Mesenchymal stem cell (in vitro differentiated cells and primary cell): ENCODE measurements at regions not wholly inside any gene's neighbourhood (a gene's known extent, or its start where the extent isn't known, plus 50 kb on each side); places are given as distances from the start of the nearest gene placed in this dataset.
"Not testable (repeated sequence)": the region's sequence is repeated elsewhere in the genome, so short reads cannot be mapped to it uniquely, and the experiment has no call there.

Source experiments
- DNase-seq: peaks from one replicate; pipeline ENCODE4 v3.0.0-alpha.2; 2013
- H2AFZ ChIP-seq: one replicate; pipeline ENCODE4 v1.6.1; 2013; ENCODE audit warnings: low read depth, mild to moderate bottlenecking, control low read depth, inconsistent platforms, low read length, moderate library complexity
- H2AK5ac ChIP-seq: 2 replicates; pipeline ENCODE4 v1.6.1; 2013; ENCODE audit warnings: low read length, moderate library complexity, mild to moderate bottlenecking, inconsistent platforms; ENCODE audit not compliant: severe bottlenecking
- H2BK120ac ChIP-seq: one replicate; pipeline ENCODE4 v1.6.1; 2013; ENCODE audit warnings: low read depth, mild to moderate bottlenecking, inconsistent platforms, low read length, moderate library complexity
- H2BK12ac ChIP-seq, 2 experiments: one replicate each; pipeline ENCODE4 v1.6.1; 2013; ENCODE audit warnings: inconsistent platforms in 2 of 2, low read length in 2 of 2, mild to moderate bottlenecking in 2 of 2, moderate library complexity in 2 of 2, control low read depth in 1 of 2
- H2BK15ac ChIP-seq: one replicate; pipeline ENCODE4 v1.6.1; 2013; ENCODE audit warnings: mild to moderate bottlenecking, low read depth, inconsistent platforms; ENCODE audit not compliant: poor library complexity, severe bottlenecking
- H2BK5ac ChIP-seq: 2 replicates; pipeline ENCODE4 v1.6.1; 2013; ENCODE audit warnings: low read depth, mild to moderate bottlenecking, low read length, control low read depth, inconsistent platforms; ENCODE audit not compliant: poor library complexity, severe bottlenecking
- H3K14ac ChIP-seq, 2 experiments: one replicate each; pipeline ENCODE4 v1.6.1; 2013; ENCODE audit warnings: inconsistent platforms in 2 of 2, low read length in 2 of 2, control low read depth in 1 of 2, mild to moderate bottlenecking in 1 of 2, moderate library complexity in 1 of 2
- H3K18ac ChIP-seq, 2 experiments: one replicate each; pipeline ENCODE4 v1.6.1; 2013; ENCODE audit warnings: inconsistent platforms in 2 of 2, low read length in 2 of 2, control low read depth in 1 of 2, low read depth in 1 of 2, mild to moderate bottlenecking in 1 of 2
- H3K23ac ChIP-seq, 2 experiments: one replicate each; pipeline ENCODE4 v1.6.1; 2013; ENCODE audit warnings: inconsistent platforms in 2 of 2, low read length in 2 of 2, mild to moderate bottlenecking in 2 of 2, moderate library complexity in 2 of 2, control low read depth in 1 of 2
- H3K27ac ChIP-seq: 2 replicates; pipeline ENCODE4 v1.5.1; 2013; ENCODE audit warnings: mild to moderate bottlenecking, moderate library complexity, low read length, control low read depth, inconsistent platforms; ENCODE audit not compliant: poor library complexity, severe bottlenecking
- H3K27me3 ChIP-seq, 2 experiments: 2 replicates each; pipeline versions ENCODE4 v1.6.1 to v1.7.0; 2013; ENCODE audit warnings: low read length in 2 of 2, mild to moderate bottlenecking in 2 of 2, moderate library complexity in 2 of 2, control low read depth in 1 of 2, inconsistent platforms in 1 of 2; ENCODE audit not compliant: control insufficient read depth in 1 of 2, insufficient read depth in 1 of 2
- H3K36me3 ChIP-seq, 2 experiments: 2 replicates each; pipeline versions ENCODE4 v1.6.1 to v1.7.0; 2013; ENCODE audit warnings: low read length in 2 of 2, control low read depth in 1 of 2, inconsistent platforms in 1 of 2, low read depth in 1 of 2, mild to moderate bottlenecking in 1 of 2; ENCODE audit not compliant: insufficient read depth in 2 of 2, control insufficient read depth in 1 of 2
- H3K4ac ChIP-seq, 2 experiments: one replicate each; pipeline ENCODE4 v1.6.1; 2013; ENCODE audit warnings: inconsistent platforms in 2 of 2, low read length in 2 of 2, mild to moderate bottlenecking in 2 of 2, moderate library complexity in 2 of 2, control low read depth in 1 of 2, low read depth in 1 of 2
- H3K4me1 ChIP-seq: 2 replicates; pipeline ENCODE4 v1.6.1; 2013; ENCODE audit warnings: low read depth, low read length, control low read depth; ENCODE audit not compliant: control insufficient read depth, insufficient read depth
- H3K4me2 ChIP-seq: 2 replicates; pipeline ENCODE4 v1.6.1; 2013; ENCODE audit warnings: low read length, mild to moderate bottlenecking, inconsistent platforms; ENCODE audit not compliant: poor library complexity, severe bottlenecking
- H3K4me3 ChIP-seq, 2 experiments: 2 replicates each; pipeline versions ENCODE4 v1.5.1 to v1.7.0; 2013; ENCODE audit warnings: low read length in 2 of 2, mild to moderate bottlenecking in 2 of 2, control low read depth in 1 of 2, low read depth in 1 of 2; ENCODE audit not compliant: insufficient read depth in 1 of 2
- H3K79me1 ChIP-seq: replicated peaks from 2 replicates; pipeline ENCODE4 v1.6.1; 2013; ENCODE audit warnings: mild to moderate bottlenecking, control low read depth, low read length, inconsistent platforms; ENCODE audit not compliant: poor library complexity, severe bottlenecking
- H3K9ac ChIP-seq: 2 replicates; pipeline ENCODE4 v1.7.0; 2013; ENCODE audit warnings: mild to moderate bottlenecking, low read length, moderate library complexity
- H3K9me3 ChIP-seq: 2 replicates; pipeline ENCODE4 v1.7.0; 2013; ENCODE audit warnings: mild to moderate bottlenecking, low read length; ENCODE audit not compliant: control insufficient read depth
- H4K8ac ChIP-seq: one replicate; pipeline ENCODE4 v1.6.1; 2013; ENCODE audit warnings: inconsistent platforms, mild to moderate bottlenecking, low read length, moderate library complexity
- H4K91ac ChIP-seq: one replicate; pipeline ENCODE4 v1.6.1; 2013; ENCODE audit warnings: mild to moderate bottlenecking, low read length, inconsistent platforms
- WGBS: methylation state at CpG from one replicate; pipeline ENCODE4 v1.1.7; 2013; ENCODE audit warnings: mixed read lengths; 5-methylcytosine and 5-hydroxymethylcytosine counted together

GRCh38 chr14:97804056-97804455 lies 1006.9 kb downstream of the VRK1 start:
- no peak overlapping the region for H2BK12ac ChIP-seq

DNA sequence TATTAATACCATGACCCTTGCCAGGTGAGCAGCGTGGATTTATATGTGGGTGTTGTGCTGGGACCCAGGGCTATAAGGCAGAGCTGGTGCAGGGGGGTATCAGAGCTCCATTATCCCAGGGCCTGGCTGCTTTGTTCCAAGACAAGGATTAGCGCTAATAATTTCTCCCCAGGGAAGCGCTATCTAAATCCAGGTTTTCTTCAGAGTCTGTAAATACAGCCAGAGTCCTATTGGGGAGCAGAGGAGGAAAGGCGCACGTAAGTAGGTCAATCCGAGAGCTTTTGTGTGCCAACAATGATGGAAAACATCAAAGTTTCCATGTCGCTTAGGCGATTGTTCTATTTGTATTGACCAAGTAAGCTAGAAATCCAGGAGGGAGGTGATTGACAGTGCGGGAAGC lies 1009.7 kb downstream of the VRK1 start:
- Histone ChIP-seq H2BK15ac (no peak overlapping the region), H3K27me3 (no peaks in the 10 kb centered on the region)

More at GRCh38 chr14:97804056-97804455, 1006.9 kb downstream of the VRK1 start:
- Histone ChIP-seq H3K14ac (no peak overlapping the region), H3K27ac (no peak overlapping the region), H2BK120ac (no peak overlapping the region), H2AFZ (no peak overlapping the region), H4K91ac (no peak overlapping the region), H3K9ac (no peak overlapping the region), H3K4ac (no peak overlapping the region), H3K4me3 (no peak overlapping the region), H3K23ac (no peak overlapping the region), H2AK5ac (no peak overlapping the region), H3K36me3 (no peaks in the 10 kb centered on the region), H2BK15ac (no peak overlapping the region), H3K27me3 (no peaks in the 10 kb centered on the region), H3K9me3 (no peaks in the 10 kb centered on the region), H3K4me2 (no peak overlapping the region), H3K79me1 (no peaks in the 10 kb centered on the region), H4K8ac (no peak overlapping the region), H3K4me1 (no peaks in the 10 kb centered on the region), H2BK5ac (no peak overlapping the region), H3K18ac (no peak overlapping the region)
- no peak for DNase-seq
- WGBS, result 100% methylated on average over 2 of the region's 2 CpGs

DNA sequence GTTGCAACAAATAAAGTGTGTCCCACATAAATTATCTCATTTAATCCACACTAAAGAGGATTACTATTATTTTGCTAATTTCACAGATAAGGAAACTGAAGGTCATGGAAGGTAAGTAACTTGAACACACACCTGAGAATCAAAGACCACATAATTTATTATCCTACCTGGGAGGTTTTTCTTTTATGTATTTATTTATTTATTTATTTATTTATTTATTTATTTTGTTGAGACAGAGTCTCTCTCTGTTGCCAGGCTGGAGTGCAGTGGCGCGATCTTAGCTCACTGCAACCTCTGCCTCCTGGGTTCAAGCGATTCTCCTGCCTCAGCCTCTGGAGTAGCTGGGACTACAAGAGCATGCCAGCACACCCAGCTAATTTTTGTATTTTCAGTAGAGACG lies 1011.4 kb downstream of the VRK1 start:
- H4K91ac ChIP-seq, H3K4ac ChIP-seq, H3K9me3 ChIP-seq, H3K4me3 ChIP-seq, H4K8ac ChIP-seq, H3K36me3 ChIP-seq, H3K27me3 ChIP-seq, H3K9ac ChIP-seq, H3K27ac ChIP-seq, H2AK5ac ChIP-seq, DNase-seq, H3K79me1 ChIP-seq, H3K23ac ChIP-seq, H3K4me1 ChIP-seq, H2BK12ac ChIP-seq, H2AFZ ChIP-seq, H2BK5ac ChIP-seq, H3K18ac ChIP-seq, H2BK120ac ChIP-seq, H3K14ac ChIP-seq, H3K4me2 ChIP-seq, H2BK15ac ChIP-seq: not testable (repeated sequence)
- WGBS, result 92% methylated on average over 4 of the region's 4 CpGs

More for the DNA sequence above, 1009.7 kb downstream of the VRK1 start:
- H4K91ac ChIP-seq, result no peak overlapping the region
- H3K79me1 ChIP-seq, result no peaks in the 10 kb centered on the region
- no peak overlapping the region for H4K8ac ChIP-seq
- H3K4me3 ChIP-seq, result no peak overlapping the region
- H3K4ac ChIP-seq, result no peak overlapping the region
- no peaks in the 10 kb centered on the region for H3K9me3 ChIP-seq
- no peak overlapping the region for H3K23ac ChIP-seq
- H2BK12ac ChIP-seq, result no peak overlapping the region
- no peak overlapping the region for H3K27ac ChIP-seq
- no peak overlapping the region for H3K9ac ChIP-seq
- no peak overlapping the region for H2AK5ac ChIP-seq
- no peak for DNase-seq
- no peaks in the 10 kb centered on the region for H3K4me1 ChIP-seq
- no peak overlapping the region for H2AFZ ChIP-seq
- no peak overlapping the region for H2BK5ac ChIP-seq
- no peak overlapping the region for H3K18ac ChIP-seq
- H3K4me2 ChIP-seq, result no peak overlapping the region
- no peak overlapping the region for H2BK120ac ChIP-seq
- H3K36me3 ChIP-seq, result no peaks in the 10 kb centered on the region
- 81% methylated on average over 9 of the region's 9 CpGs for WGBS
- H3K14ac ChIP-seq, result no peak overlapping the region

- Histone ChIP-seq H3K4me1 (no peaks in the 10 kb centered on the region), H2BK15ac (no peak overlapping the region), H4K91ac (no peak overlapping the region), H3K4me2 (no peak overlapping the region), H2BK120ac (no peak overlapping the region), H3K27me3 (no peaks in the 10 kb centered on the region), H2BK5ac (no peak overlapping the region), H3K9ac (no peak overlapping the region), H3K36me3 (no peaks in the 10 kb centered on the region), H3K14ac (no peak overlapping the region), H3K4ac (no peak overlapping the region), H2BK12ac (no peak overlapping the region), H4K8ac (no peak overlapping the region), H2AK5ac (no peak overlapping the region), H3K4me3 (no peak overlapping the region), H2AFZ (no peak overlapping the region), H3K23ac (no peak overlapping the region), H3K79me1 (no peaks in the 10 kb centered on the region), H3K27ac (no peak overlapping the region), H3K18ac (no peak overlapping the region), H3K9me3 (no peaks in the 10 kb centered on the region)
- DNase-seq, result no peak
- WGBS, result 91% methylated on average over 5 of the region's 5 CpGs
These were observed 1016.4 kb downstream of the VRK1 start for GRCh38 chr14:97813556-97813955.
